K562 (cell line): ENCODE measurements at regions not wholly inside any gene's neighbourhood (a gene's known extent, or its start where the extent isn't known, plus 50 kb on each side); places are given as distances from the start of the nearest gene placed in this dataset.

Experiments used
- ATAC-seq: fragments of 200-7000 bp; cut with Tn5 transposase; 3 replicates; pipeline ENCODE4 v1.9.1; 2020; ENCODE audit warnings: moderate library complexity
- BruUV-seq: library from RNA; stranded (reverse); fragments of 400-500 nt; replicated peaks from 2 replicates; lab custom pipeline; 2021; lab: Mats Ljungman, UMichigan
- CTCF ChIA-PET: fragments of 300-600 bp; formaldehyde crosslinking; extraction: SDS; loops from one replicate; lab custom pipeline; 2021; ENCODE audit warnings: low intra/inter-chr PET ratio; lab: Yijun Ruan, JAX
- POLR2A ChIA-PET: fragments of 300-600, 350-650 bp; sonication (Branson Sonifier 250); formaldehyde crosslinking; extraction: SDS; loops from one replicate; lab custom pipeline; 2021; ENCODE audit warnings: antibody characterized with exemption, inconsistent platforms; lab: Yijun Ruan, JAX
- DNase-seq, 4 experiments: peaks; one replicate each; pipeline versions ENCODE4 v3.0.0 to v3.0.0-alpha.2; 2011 to 2018; ENCODE audit warnings: low spot score in 3 of 4, mixed read lengths in 3 of 4; ENCODE audit errors: extremely low read depth in 1 of 4
- FAIRE-seq: peaks from 2 replicates; lab custom pipeline; 2011; peaks lifted over from hg19 to GRCh38; lab: Jason Lieb, UNC
- H2AFZ ChIP-seq: 2 replicates; pipeline ENCODE4 v1.6.0; 2011; ENCODE audit warnings: low read depth, low read length, control low read depth, inconsistent platforms
- H3K27ac ChIP-seq: fragments of 200-600 bp; 3 replicates; pipeline ENCODE4 v1.8.0; 2011; ENCODE audit warnings: low read depth, mild to moderate bottlenecking, control low read depth, inconsistent platforms, low read length, moderate library complexity, mixed read lengths; ENCODE audit errors: extremely low read depth
- H3K27me3 ChIP-seq, 2 experiments: fragments of 300-600 bp in 1 of 2; 2 replicates in 1 of 2; 3 replicates in 1 of 2; pipeline versions ENCODE4 v1.6.0 to v1.8.0; 2011; ENCODE audit warnings: inconsistent platforms in 2 of 2, low read length in 2 of 2, mild to moderate bottlenecking in 1 of 2, mixed read lengths in 1 of 2, moderate library complexity in 1 of 2; ENCODE audit not compliant: control insufficient read depth in 2 of 2, insufficient read depth in 2 of 2
- H3K36me3 ChIP-seq: fragments of 300-600 bp; 3 replicates; pipeline ENCODE4 v1.8.0; 2011; ENCODE audit warnings: mild to moderate bottlenecking, low read length, inconsistent platforms; ENCODE audit not compliant: control insufficient read depth, insufficient read depth
- H3K4me1 ChIP-seq, 2 experiments: fragments of 200-600 bp in 1 of 2; replicated peaks in 1 of 2; 2 replicates in 1 of 2; 3 replicates in 1 of 2; pipeline versions ENCODE4 v1.5.1 to v1.8.0; 2011; ENCODE audit warnings: inconsistent platforms in 2 of 2, low read length in 2 of 2, mild to moderate bottlenecking in 1 of 2, mixed read lengths in 1 of 2, moderate library complexity in 1 of 2; ENCODE audit not compliant: control insufficient read depth in 2 of 2, insufficient read depth in 2 of 2
- H3K4me2 ChIP-seq: 2 replicates; pipeline ENCODE4 v1.6.1; 2011; ENCODE audit warnings: low read length, control low read depth, inconsistent platforms, mixed read lengths; ENCODE audit not compliant: insufficient read depth
- H3K4me3 ChIP-seq: fragments of 200-600 bp; sonication (generic), shearing (Covaris generic); 2 replicates; pipeline ENCODE4 v1.5.1; 2016; ENCODE audit warnings: control low read depth, inconsistent platforms
- H3K79me2 ChIP-seq: fragments of 200-600 bp; 3 replicates; pipeline ENCODE4 v1.8.0; 2011; ENCODE audit warnings: low read length, inconsistent platforms; ENCODE audit not compliant: control insufficient read depth, insufficient read depth
- H3K9ac ChIP-seq, 2 experiments: 2 replicates each; pipeline versions ENCODE4 v1.6.0 to v1.6.1; 2011; ENCODE audit warnings: low read depth in 2 of 2, low read length in 2 of 2, control low read depth in 1 of 2, inconsistent platforms in 1 of 2, mild to moderate bottlenecking in 1 of 2, mixed read lengths in 1 of 2; ENCODE audit not compliant: insufficient read depth in 1 of 2
- H3K9me1 ChIP-seq: one replicate; pipeline ENCODE4 v1.6.0; 2011; ENCODE audit warnings: inconsistent platforms, mild to moderate bottlenecking, low read length, moderate library complexity; ENCODE audit not compliant: control insufficient read depth, insufficient read depth
- H3K9me3 ChIP-seq: replicated peaks from 2 replicates; pipeline ENCODE4 v1.5.1; 2011; ENCODE audit warnings: low read depth, low read length, inconsistent platforms; ENCODE audit not compliant: control insufficient read depth, insufficient read depth
- H4K20me1 ChIP-seq: replicated peaks from 2 replicates; pipeline ENCODE4 v1.6.1; 2011; ENCODE audit warnings: low read length, inconsistent platforms, mixed read lengths; ENCODE audit not compliant: control insufficient read depth, insufficient read depth
- AFF4 ChIP-seq: sonication (generic); formaldehyde crosslinking; IDR thresholded peaks from 2 replicates; pipeline ENCODE4 v1.8.0; 2023; ENCODE audit warnings: mild to moderate bottlenecking, missing genetic modification reagents
- XRCC4 ChIP-seq: IDR thresholded peaks from one replicate; pipeline ENCODE4 v1.6.1; 2011; ENCODE audit not compliant: insufficient read depth, insufficient read length; ENCODE audit errors: extremely low read depth
- ZBTB40 ChIP-seq, 2 experiments: fragments of 450-650 bp in 1 of 2; sonication (generic) in 1 of 2; formaldehyde crosslinking in 1 of 2; IDR thresholded peaks; 2 replicates each; pipeline versions ENCODE4 v1.7.1 to v1.9.0; 2016 to 2022; ENCODE audit warnings: inconsistent platforms in 1 of 2, mild to moderate bottlenecking in 1 of 2, missing genetic modification reagents in 1 of 2
- ZNF766 ChIP-seq: fragments of 200-800 bp; sonication (Bioruptor generic); conservative IDR thresholded peaks from 2 replicates; pipeline ENCODE4 v1.6.1; 2016; ENCODE audit warnings: missing genetic modification characterization, missing compliant biosample characterization
- WGBS: fragments of 100-300 bp; shearing (Covaris generic); methylation state at CpG from one replicate; pipeline ENCODE4 v1.1.6; 2016; ENCODE audit warnings: low coverage, mixed read lengths; ENCODE audit not compliant: insufficient coverage; ENCODE audit errors: missing lambda C conversion rate; 5-methylcytosine and 5-hydroxymethylcytosine counted together
- in situ Hi-C: fragments of 300-500 bp; cut with MboI; formaldehyde crosslinking; loops from 4 replicates; pipeline ENCODE4 v1.15.0; 2018; ENCODE audit warnings: inconsistent platforms, mixed read lengths
- intact Hi-C: fragments of 100-400 bp; cut with micrococcal nuclease; formaldehyde crosslinking; loops from 2 replicates; pipeline ENCODE4 v1.14.2; 2022

DNA sequence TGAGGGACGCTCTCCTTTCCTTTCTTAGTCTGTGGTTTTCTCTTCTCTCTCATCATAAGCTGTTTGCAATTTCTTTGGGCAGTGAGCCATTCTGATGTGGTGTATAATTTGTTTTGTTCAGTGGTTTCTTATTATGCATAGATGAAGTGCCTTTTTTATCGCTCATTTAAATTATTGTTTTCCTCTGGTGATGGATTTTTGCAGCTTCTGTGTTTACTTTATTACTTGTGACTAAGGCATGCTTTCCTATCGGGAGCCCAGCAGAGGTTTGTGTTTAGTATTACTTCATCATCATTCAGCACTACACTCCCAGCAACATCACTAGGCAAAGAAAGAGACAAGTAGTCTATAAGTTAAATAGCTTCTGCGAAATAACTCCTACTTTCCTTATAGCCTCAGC is 586.6 kb upstream of the NOVA1 start:
- no peaks in the 10 kb centered on the region for H3K9me3 ChIP-seq
- no peaks in the 10 kb centered on the region for H3K27me3 ChIP-seq
- H3K4me2 ChIP-seq: no peak overlapping the region
- in situ Hi-C loops (no loop called here), intact Hi-C loops (no loop called here)
- ATAC-seq (no peak), FAIRE-seq (no peak), DNase-seq (no peak)
- no peaks in the 10 kb centered on the region for H3K4me1 ChIP-seq
- H3K36me3 ChIP-seq: no peaks in the 10 kb centered on the region
- H3K9me1 ChIP-seq: no peaks in the 10 kb centered on the region
- 0% methylated on average over 4 of the region's 4 CpGs for WGBS
- H3K79me2 ChIP-seq: no peaks in the 10 kb centered on the region
- H4K20me1 ChIP-seq: no peaks in the 10 kb centered on the region
- H3K9ac ChIP-seq: no peak overlapping the region
- no peak overlapping the region for H3K27ac ChIP-seq
- no peak overlapping the region for H2AFZ ChIP-seq
- H3K4me3 ChIP-seq: no peak overlapping the region
- ChIA-PET POLR2A (no interaction called here), CTCF (no interaction called here)
- BruUV-seq: no TSS peak
- TF ChIP-seq AFF4 (CRISPR knock-in tag) (no peak), ZBTB40 (IDR thresholded peaks at IDR 0.05) (no peak), ZBTB40 (CRISPR knock-in tag; IDR thresholded peaks at IDR 0.05) (no peak), ZNF766 (CRISPR knock-in tag) (no peak), XRCC4 (no peak)
